Adrenal gland (tissue), 9 donors: ENCODE measurements at regions not wholly inside any gene's neighbourhood (a gene's known extent, or its start where the extent isn't known, plus 50 kb on each side); places are given as distances from the start of the nearest gene placed in this dataset.

ENCODE experiments used
- DNase-seq, 7 donors: peaks; one replicate each; pipeline ENCODE4 v3.0.0-alpha.2; 2019 to 2020
- H3K27ac ChIP-seq, 5 donors: fragments of 200-600 bp; sonication (generic) in 4 of 5; 1 replicate in 3 of 5; 2 replicates in 2 of 5; pipeline versions ENCODE4 v1.5.1 to v1.8.0; 2016 to 2020; ENCODE audit warnings: mild to moderate bottlenecking in 1 of 5
- H3K27me3 ChIP-seq: fragments of 200-600 bp; 2 replicates; pipeline ENCODE4 v1.8.0; 2021
- H3K36me3 ChIP-seq, 2 donors: fragments of 200-600 bp; replicated peaks in 1 of 2; 1 replicate in 1 of 2; 2 replicates in 1 of 2; pipeline versions ENCODE4 v1.5.1 to v1.8.0; 2018 to 2022
- H3K4me1 ChIP-seq, 2 donors: fragments of 200-600 bp; replicated peaks in 1 of 2; 1 replicate in 1 of 2; 2 replicates in 1 of 2; pipeline versions ENCODE4 v1.5.1 to v1.8.0; 2018 to 2021
- H3K4me3 ChIP-seq, 4 donors: fragments of 200-600 bp; sonication (generic) in 3 of 4; one replicate each; pipeline ENCODE4 v1.5.1; 2016 to 2018
- H3K9me3 ChIP-seq, 3 donors: fragments of 200-600 bp; sonication (generic) in 1 of 3; replicated peaks in 1 of 3; 1 replicate in 2 of 3; 2 replicates in 1 of 3; pipeline versions ENCODE4 v1.5.1 to v1.8.0; 2016 to 2021
- CTCF ChIP-seq, 6 experiments: fragments of 450-650 bp in 4 of 6; fragments of 200-600 bp in 2 of 6; sonication (generic) in 1 of 6; IDR thresholded peaks; 1 replicate in 5 of 6; 2 replicates in 1 of 6; pipeline versions ENCODE4 v1.5.1 to v1.8.0; 2016 to 2021; ENCODE audit warnings: antibody characterized with exemption in 6 of 6, mild to moderate bottlenecking in 2 of 6, moderate library complexity in 1 of 6
- POLR2A ChIP-seq, 2 donors: fragments of 450-650 bp; IDR thresholded peaks; one replicate each; pipeline ENCODE4 v1.6.1; 2017; ENCODE audit warnings: antibody characterized with exemption in 2 of 2, mild to moderate bottlenecking in 2 of 2, moderate library complexity in 1 of 2
- WGBS, 4 donors: extraction: QIAGEN DNeasy Blood & Tissue Kit in 2 of 4; methylation state at CpG; one replicate each; pipeline versions ENCODE4 v1.1.5 to v1.1.7; 2013 to 2017; 5-methylcytosine and 5-hydroxymethylcytosine counted together
- intact Hi-C, 2 donors: fragments of 100-400 bp; cut with DNase I; formaldehyde crosslinking; loops; one replicate each; pipeline versions ENCODE4 v1.14.1 to v1.15.0; 2022 to 2023
- donor health status: healthy with polysubstance abuse.
- donor health status: Bipolar disorder and iron deficiency.
- donor health status: DM: yes; HTN: yes; CAD: no.
- donor health status: DM: no; HTN: no; CAD: no.
- donor health status: DM: no; HTN: no; CAD: no.

DNA sequence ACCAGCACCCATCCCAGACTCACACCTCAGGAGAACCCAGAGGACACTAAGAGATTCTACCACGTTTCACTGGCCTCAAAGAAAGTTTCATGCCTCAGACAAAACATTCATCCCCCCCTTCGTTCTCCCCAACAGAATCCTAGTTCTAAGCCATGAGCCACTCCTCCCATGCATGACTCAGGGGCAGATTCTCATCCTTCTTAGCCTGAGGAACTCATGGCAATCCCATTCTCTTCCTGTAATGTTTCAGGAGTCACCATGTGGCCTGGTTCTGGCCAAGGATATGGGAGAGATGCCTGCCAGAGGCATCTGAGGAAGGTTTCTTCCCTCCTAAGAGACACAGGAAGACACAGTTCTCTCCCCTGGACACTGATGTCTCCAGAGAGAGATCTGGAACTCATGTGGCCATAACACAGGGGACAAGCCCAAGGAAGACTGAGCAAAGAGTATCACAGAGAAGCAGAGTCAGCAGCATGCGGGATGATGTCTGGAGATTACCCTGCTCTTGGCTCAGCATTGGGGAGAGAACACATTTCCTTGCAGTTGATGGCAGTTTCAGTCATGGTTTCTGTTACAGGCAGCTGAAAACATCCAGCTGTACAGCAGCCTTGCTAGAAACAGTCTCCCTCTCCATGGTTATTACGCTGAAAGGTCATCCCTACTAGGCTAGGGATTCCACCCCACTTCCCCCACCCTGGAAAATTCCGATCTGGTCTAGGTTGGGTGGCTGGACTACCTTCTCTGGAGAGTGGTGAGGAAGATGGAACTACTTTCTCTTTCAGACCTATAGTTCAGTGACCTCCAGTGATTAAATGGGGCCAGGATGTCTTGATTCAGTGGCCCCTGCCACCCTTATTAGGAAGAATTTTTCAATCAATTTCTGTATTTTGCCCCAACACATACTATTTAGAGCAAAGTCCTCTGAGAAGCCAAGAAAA lies 115.4 kb downstream of the ZNF608 start:
- H3K4me3 ChIP-seq: no peak overlapping the region
- TF ChIP-seq POLR2A (IDR thresholded peaks at IDR 0.05) (no peak), CTCF (IDR thresholded peaks at IDR 0.05) (no peak)
- H3K4me1 ChIP-seq: peaks cover 12 to 22% of the 10 kb centered on the region in 2 donors
- no peaks in the 10 kb centered on the region for H3K27me3 ChIP-seq
- intact Hi-C loops: no loop called here
- H3K27ac ChIP-seq: no peak overlapping the region
- 74 to 97% (median 85%) methylated on average over 5 of the region's 5 CpGs for WGBS, 4 donors
- no peaks in the 10 kb centered on the region for H3K9me3 ChIP-seq
- DNase-seq: no peak
- no peaks in the 10 kb centered on the region for H3K36me3 ChIP-seq

GRCh38 chr5:124628721-124629596 lies 117.5 kb downstream of the ZNF608 start:
- no peaks in the 10 kb centered on the region for H3K27me3 ChIP-seq
- no peaks in the 10 kb centered on the region for H3K36me3 ChIP-seq
- intact Hi-C loops: no loop called here
- DNase-seq: peak; percentile 82 to 98 (median 95)
- no peak overlapping the region for H3K4me3 ChIP-seq
- H3K4me1 ChIP-seq: peaks cover 12% of the 10 kb centered on the region in 2 donors
- peak overlapping the region in 4 of 5 donors; percentile 14 to 81 (median 68) for H3K27ac ChIP-seq
- H3K9me3 ChIP-seq: no peaks in the 10 kb centered on the region
- WGBS, 4 donors: 43 to 48% (median 44%) methylated on average over 14 to 17 of the region's 17 CpGs
- TF ChIP-seq POLR2A (IDR thresholded peaks at IDR 0.05) (peak in 1 of 2 donors; percentile 88), CTCF (IDR thresholded peaks at IDR 0.05) (no peak)

GRCh38 chr5:124627815-124628595 lies 118.4 kb downstream of the ZNF608 start:
- no peaks in the 10 kb centered on the region for H3K36me3 ChIP-seq
- intact Hi-C loops: no loop called here
- no peak for DNase-seq
- H3K9me3 ChIP-seq: no peaks in the 10 kb centered on the region
- H3K27ac ChIP-seq: peak overlapping the region in 3 of 5 donors; percentile 67 to 81 (median 68)
- no peaks in the 10 kb centered on the region for H3K27me3 ChIP-seq
- H3K4me3 ChIP-seq: no peak overlapping the region
- TF ChIP-seq POLR2A (IDR thresholded peaks at IDR 0.05) (no peak), CTCF (IDR thresholded peaks at IDR 0.05) (no peak)
- H3K4me1 ChIP-seq: peaks cover 10 to 12% of the 10 kb centered on the region in 2 donors
- 80 to 85% (median 82%) methylated on average over 17 of the region's 17 CpGs for WGBS, 4 donors
